NCI-H1694 treated with DMSO at 0.1 percent for 48 hours (cell line): ENCODE measurements at regions not wholly inside any gene's neighbourhood (a gene's known extent, or its start where the extent isn't known, plus 50 kb on each side); places are given as distances from the start of the nearest gene placed in this dataset.
A peak's percentile ranks its signal among the peaks of the same experiment; 100 is the strongest.

Source experiments
- DNase-seq: peaks from one replicate; lab custom pipeline; 2025; lab: John Stamatoyannopoulos, UW

DNA sequence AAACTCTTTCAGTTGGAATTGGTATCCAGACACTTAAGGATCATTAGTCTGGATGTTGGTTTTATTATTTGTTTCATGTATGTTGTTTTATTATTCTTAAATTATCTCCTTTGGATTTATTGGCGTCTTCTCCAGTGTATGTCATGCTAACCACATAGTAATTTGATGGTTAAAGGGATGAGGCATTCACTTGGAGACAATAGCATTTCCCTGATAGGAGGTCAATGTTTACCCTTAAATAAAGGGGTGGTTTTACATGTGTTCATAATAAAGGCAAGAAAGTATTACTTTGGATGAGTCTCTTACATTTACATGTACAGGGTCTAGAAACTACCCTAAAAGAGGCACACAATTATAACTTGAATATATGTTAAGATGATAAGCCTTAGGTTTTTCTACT is 51.2 kb upstream of the RNF144B start:
- DNase-seq, result no peak

DNA sequence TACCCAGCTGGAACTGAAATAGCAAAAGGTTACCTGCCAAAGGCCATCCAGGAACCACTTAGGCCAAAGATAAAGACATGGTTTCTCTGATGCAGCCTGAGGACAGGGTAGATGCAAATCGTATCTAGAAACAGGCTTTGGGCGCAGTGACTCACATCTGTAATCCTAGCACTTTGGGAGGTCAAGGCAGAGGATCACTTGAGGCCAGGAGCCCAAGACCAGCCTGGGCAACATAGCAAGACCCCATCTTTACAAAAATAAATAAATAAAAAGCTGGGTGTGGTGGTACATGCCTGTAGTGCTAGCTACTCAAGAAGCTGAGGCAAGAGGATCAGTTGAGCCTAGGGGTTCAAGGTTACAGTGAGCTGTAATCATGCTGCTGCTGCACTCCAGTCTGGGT is 52.9 kb upstream of the RNF144B start:
- no peak for DNase-seq

DNA sequence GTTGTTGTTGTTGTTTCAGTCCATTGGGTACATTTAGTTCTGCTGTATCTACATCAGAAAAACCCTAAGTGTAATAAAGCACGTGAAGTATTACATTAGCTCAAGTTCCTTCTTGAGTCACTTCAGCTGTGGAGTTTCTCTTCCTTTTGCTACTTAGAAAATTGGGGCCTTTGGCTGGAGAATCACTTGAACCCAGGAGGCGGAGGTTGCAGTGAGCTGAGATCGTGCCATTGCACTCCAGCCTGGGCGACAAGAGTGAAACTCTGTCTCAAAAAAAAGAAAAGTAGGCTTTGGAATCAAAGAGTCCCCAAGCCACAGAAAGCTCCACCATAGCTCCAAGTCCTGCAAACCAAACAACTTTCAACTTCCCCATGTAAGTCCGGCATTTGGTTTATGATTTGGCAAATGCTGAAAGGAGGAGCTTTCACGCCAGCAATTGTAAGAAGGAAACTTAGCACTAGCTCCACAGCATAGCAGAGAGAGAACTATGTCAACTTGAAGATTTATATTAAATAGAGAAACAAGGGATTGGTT is 56.5 kb upstream of the RNF144B start:
- no peak for DNase-seq

DNA sequence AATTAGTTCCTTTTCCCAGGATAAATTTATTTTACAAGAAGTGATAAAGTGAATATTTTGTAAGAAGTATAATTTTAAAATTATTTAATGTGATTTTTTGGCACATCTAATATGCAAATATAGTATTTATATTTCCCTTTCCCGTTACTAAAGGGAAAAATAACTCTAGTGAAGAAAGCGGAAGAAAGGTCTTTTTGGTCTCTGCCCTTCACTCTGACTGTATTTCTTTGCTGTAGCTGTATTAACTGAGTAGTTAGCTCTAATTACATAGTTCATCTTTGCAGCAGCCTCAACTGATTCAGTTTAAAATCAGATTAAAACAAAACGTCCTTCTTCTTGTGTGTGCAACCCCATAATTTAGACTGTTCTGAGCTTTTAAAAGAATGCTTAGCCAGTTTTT is 57.4 kb upstream of the RNF144B start:
- DNase-seq, result no peak

DNA sequence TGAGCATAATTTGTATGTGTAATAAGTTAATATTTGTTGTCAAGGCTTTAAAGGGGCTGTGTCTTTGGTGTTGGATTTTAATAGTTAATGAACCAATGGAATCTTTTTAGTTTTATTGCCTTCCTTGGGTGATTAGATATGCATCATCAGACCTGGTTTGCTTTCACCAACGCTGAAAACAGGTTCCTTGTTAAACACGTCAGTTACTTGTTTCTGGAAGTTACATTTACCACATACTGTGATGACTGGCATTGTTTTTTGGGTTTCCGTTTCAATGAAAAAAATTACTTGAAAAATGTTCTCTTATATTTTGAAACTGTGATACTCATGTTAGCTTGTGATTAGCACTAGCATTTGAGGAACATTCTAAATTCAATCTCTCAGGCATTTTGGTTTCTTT is 58.6 kb upstream of the RNF144B start:
- no peak for DNase-seq

DNA sequence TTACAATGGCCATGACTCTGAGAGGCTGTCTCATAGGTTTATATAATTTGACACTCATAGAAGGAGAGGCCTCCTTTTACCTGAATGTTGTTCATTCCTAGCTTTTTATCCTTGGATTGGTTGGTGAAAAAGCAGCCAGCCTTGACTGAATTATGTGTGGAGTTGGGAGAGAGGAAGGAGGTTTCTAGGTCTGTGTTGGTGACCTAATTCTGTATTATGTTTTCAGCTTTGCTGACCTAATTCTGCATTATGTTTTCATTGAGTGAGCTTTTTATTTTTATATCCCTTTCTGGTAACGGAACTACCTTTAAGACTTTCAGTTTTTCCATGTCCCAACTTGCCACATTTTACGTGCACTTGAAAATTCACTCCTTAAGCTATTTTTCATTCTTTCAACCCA is 59.1 kb upstream of the RNF144B start:
- DNase-seq, result no peak

DNA sequence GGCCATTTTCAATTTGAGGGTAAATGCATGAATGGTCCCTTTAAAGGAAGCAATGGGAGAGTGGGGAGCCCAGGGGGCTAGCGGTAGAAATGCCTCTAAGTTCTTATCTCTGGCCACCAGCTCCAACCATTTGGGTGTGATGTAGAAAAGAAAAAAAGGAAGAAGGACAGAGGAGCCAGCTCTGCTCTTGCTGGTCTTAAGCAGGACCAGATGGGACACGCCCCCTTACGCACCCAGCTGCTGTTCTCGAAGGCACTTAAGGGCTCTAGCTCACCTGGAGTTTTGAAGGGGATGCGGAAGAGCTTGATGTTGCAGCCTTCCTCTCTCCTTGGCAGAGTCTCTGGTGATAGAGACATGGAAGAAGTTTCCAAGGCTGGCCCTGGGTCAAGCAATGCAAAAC is 59.5 kb upstream of the RNF144B start:
- DNase-seq, result no peak

DNA sequence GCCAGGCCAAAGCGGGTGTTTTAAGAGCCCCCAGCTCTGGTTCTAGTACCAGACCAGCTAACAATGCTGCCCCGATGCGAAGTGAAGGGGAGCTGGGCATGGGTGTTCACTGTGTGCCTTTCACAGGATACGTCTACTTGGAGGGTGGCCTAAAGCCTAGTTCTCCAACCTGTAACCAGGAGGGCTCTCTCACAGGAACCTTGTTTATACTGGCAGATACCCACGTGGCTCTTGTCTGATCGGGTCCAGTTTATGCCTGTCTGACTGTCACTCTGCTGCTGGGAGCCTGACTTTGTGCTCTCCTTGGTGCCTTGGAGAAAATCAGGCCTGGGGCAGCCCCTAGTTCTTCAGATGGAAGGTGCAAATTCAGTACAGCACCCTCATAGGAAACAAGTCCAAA is 60.2 kb upstream of the RNF144B start:
- no peak for DNase-seq

DNA sequence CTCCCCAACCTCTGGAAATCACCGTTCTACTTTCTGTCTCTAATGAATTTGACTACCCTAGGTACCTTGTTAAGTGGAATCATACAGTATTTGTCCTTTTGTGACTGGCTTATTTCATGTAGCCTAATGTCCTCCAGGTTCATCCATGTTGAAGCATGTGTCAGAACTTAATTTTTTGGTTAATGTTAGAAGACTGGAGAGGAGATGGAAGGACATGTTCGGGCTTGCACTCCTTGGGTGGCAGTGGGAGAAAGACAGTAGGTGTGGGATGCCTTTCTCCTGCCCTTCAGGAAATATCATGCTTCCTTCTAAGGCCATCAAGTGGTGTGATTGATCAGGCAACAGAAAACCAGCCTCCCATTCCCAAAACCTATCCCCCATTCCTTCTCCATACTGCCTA is 61.1 kb upstream of the RNF144B start:
- no peak for DNase-seq

DNA sequence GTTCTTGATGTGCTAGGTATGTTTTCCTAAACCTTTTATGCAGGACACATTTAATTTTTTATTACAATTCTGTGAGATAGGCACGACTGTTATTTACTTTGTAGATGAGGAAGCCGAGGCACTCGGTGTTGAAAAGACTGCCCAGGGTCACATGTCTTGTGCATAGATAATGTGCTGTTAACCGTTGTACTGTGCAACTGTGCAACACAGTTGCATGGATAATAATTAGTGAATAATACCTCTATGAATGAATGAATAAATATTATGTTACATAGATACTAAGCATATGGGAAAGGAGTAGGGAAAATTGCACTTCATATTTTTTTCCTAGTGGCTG is 60.3 kb upstream of the DEK start:
- DNase-seq, result no peak

DNA sequence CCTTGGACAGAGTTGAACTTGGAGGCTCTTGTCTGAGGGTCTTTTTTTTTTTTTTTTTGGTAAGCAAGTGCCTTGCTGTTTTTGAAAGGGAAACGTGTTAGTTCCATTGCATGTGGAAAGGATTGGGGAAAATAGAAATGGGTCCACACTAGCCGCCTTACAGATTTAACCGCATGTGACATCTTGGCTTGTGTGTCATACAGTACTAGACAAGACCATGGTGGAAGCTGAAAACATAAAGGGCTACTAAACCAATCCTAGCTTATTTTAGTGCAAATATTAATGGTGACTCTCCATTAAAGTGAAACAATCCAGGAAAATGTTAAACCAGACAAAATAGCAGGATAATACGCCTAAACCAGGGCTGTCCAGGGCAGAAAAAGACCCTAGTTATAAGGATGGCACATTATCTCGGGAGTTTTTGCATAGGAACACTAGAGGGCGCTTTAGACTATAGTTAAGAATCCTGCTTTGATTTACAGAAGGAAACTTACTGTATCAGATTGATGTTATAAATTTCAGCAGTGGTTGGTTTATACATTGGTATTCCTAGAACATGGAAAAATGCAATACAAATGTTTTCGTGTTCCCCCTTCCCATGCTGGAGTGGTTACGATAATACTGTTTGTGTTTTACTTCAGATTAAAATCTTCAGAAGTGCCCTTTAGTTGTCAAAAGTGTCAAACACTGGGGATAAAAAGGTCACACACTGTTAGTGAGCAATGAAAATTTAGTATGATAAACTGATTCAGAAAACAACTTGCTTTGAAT is 59.8 kb upstream of the DEK start:
- peak; percentile 50 for DNase-seq

DNA sequence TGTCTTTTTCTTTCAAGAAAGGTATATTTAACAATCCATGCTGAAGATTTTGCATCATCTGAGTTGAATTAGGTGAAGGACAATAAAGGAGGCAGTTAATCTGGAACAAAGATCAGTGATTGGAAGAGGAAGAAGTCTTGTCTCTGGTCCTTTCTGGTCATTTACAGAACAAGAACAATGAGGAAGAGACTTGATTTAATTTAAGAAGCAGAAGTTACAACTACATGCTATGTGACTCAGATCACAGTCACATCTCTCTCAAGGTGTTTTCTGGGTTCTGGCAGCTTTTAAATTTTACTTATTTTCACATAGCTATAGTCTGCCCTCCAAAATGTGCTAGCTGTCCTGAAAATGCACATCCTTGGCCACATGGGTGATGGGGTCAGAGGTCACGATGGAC is 53.5 kb upstream of the DEK start:
- DNase-seq, result no peak

DNA sequence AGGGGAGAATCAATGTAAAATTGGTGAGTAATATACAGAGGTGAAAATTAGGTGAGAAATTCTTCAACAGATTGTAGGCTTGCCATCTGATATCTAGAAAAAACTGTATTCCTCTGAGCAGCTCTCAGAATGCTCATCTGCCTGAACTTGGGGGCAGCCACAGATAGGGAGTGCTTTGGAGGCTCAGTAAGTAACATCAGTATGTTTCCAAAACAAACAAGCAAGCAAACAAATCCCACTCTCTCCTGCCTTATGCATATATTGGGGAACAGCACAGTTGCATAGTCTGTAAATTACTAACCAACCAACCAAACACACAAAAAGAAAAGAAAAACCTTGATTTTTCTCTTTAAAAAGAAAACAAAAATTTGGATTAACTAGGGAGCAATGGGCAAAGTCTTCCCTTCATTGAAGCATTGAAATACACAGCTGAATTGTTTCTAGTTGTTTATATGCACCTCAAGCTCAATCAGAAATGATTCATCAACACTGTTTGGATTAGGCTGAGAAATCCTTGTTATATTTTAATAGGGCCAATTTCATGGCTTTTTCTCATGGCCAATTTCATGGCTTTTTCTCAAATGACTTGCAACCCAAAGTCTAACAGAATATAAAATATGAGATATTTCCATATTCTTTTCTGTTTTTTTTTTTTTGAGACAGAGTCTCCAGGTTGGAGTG is 50.1 kb upstream of the DEK start:
- no peak for DNase-seq
